ENCODE measurements at regions not wholly inside any gene's neighbourhood (a gene's known extent, or its start where the extent isn't known, plus 50 kb on each side); places are given as distances from the start of the nearest gene placed in this dataset.

- no peak for DNase-seq (ENCODE audit: low spot score)
Observed at GRCh38 chr9:126261584-126262356, 64.9 kb upstream of the MVB12B start.

DNA sequence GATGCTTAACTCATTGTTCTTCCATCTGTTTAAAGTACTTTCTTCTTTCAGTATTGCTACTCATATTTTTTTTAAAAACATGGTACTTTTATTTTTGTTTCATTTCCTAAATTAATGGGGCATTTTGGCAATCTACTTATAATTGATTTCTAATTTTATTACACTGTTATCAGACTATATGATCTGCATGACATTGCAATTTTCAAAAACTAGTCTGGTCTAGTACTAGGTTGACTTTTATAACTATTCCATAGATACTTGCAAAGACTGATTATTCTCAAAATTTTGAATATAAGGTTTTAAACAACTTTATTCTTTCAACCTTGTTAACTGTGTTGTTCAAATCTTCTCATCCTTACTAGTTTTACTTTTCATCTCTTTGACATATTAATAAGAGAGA lies 63.9 kb upstream of the MVB12B start:
- DNase-seq (ENCODE audit: low spot score): no peak

DNA sequence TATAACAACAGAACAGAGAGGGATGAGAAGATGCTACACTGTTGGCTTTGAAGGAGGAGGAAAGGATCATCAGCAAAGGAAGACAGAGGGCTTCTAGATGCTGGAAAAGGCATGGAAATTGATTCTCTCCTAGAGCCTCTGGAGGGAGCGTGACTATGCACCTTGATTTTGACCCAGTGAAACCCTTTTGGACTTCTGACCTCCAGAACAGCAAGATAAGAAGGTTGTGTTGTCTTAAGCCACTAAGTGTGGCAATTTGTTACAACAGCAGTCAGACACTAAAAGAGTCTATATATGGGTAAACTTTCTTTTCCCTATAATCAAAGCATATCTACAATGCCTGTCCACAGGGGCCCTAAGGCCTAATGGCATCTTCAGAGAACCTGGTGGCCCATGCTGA lies 56.1 kb upstream of the MVB12B start:
- DNase-seq (ENCODE audit: low spot score): no peak

GRCh38 chr9:126275386-126276001 lies 51.1 kb upstream of the MVB12B start:
- DNase-seq (ENCODE audit: low spot score): no peak

DNA sequence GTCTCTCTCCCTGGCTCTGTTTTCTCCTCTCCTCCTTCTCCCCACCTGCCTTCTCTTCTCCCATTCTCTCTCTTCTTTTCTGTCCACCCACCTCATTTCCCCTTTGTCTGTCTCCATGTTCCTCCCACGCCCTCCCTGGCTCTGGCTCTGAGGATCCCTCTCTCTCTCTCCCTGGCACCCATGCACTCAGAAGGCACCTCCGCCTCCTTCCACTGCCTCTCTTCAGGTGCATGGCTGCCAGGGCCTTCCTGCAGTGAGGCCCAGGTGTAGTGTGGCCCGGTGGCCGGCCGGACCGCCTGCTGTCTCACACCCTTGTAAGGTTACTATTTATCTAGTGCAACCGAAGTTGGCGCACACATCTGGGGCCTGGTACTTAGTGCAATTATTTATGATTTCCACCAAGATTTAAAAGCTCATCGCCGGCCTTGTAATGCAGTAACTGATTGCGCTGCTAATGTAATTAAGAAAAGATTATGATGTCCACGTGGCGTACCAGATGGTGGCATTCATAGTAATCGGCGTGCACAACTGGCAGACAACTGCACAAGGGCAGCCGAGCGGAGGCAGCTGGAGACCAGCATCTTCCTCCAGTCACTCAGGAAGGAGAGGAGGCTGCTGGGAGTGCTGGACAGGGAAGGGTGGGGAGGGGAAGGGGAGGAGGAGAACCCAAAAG lies 50.4 kb upstream of the MVB12B start:
- no peak for DNase-seq (ENCODE audit: low spot score)
